H9 (cell line): ENCODE measurements at regions not wholly inside any gene's neighbourhood (a gene's known extent, or its start where the extent isn't known, plus 50 kb on each side); places are given as distances from the start of the nearest gene placed in this dataset.
A peak's percentile ranks its signal among the peaks of the same experiment; 100 is the strongest.
"Not testable (repeated sequence)": the region's sequence is repeated elsewhere in the genome, so short reads cannot be mapped to it uniquely, and the experiment has no call there.

Experiments used
- DNase-seq: peaks from one replicate; pipeline ENCODE4 v3.0.0-alpha.2; 2017
- H2AFZ ChIP-seq: one replicate; pipeline ENCODE4 v1.6.1; 2013; ENCODE audit warnings: mild to moderate bottlenecking, low read length, control low read depth, moderate library complexity
- H2AK5ac ChIP-seq: 2 replicates; pipeline ENCODE4 v1.6.1; 2013; ENCODE audit warnings: low read length, control low read depth, mixed read lengths; ENCODE audit not compliant: insufficient read length
- H2BK120ac ChIP-seq: one replicate; pipeline ENCODE4 v1.6.1; 2013; ENCODE audit warnings: low read depth, mild to moderate bottlenecking, low read length, control low read depth, inconsistent platforms; ENCODE audit not compliant: poor library complexity, severe bottlenecking
- H2BK12ac ChIP-seq: 2 replicates; pipeline ENCODE4 v1.6.1; 2013; ENCODE audit warnings: low read length, control low read depth, mixed read lengths, low read depth; ENCODE audit not compliant: insufficient read length
- H2BK15ac ChIP-seq: 2 replicates; pipeline ENCODE4 v1.6.1; 2013; ENCODE audit warnings: low read depth, low read length, control low read depth
- H2BK20ac ChIP-seq: one replicate; pipeline ENCODE4 v1.6.1; 2013; ENCODE audit warnings: low read depth, mild to moderate bottlenecking, low read length, control low read depth, inconsistent platforms; ENCODE audit not compliant: poor library complexity, severe bottlenecking
- H2BK5ac ChIP-seq: 2 replicates; pipeline ENCODE4 v1.6.1; 2013; ENCODE audit warnings: low read length, control low read depth, mixed read lengths; ENCODE audit not compliant: insufficient read length
- H3K14ac ChIP-seq: 2 replicates; pipeline ENCODE4 v1.6.1; 2013; ENCODE audit warnings: low read length, control low read depth; ENCODE audit not compliant: insufficient read depth
- H3K18ac ChIP-seq: 2 replicates; pipeline ENCODE4 v1.6.1; 2013; ENCODE audit warnings: low read depth, mild to moderate bottlenecking, mixed read lengths, low read length, control low read depth; ENCODE audit not compliant: insufficient read length
- H3K23ac ChIP-seq: 2 replicates; pipeline ENCODE4 v1.6.1; 2013; ENCODE audit warnings: low read length, control low read depth, mixed read lengths, low read depth; ENCODE audit not compliant: insufficient read length
- H3K23me2 ChIP-seq: 2 replicates; pipeline ENCODE4 v1.6.1; 2013; ENCODE audit warnings: low read depth, mild to moderate bottlenecking, mixed read lengths, low read length, control low read depth; ENCODE audit not compliant: insufficient read length, poor library complexity, severe bottlenecking
- H3K27ac ChIP-seq: 2 replicates; pipeline ENCODE4 v1.5.1; 2013; ENCODE audit warnings: low read length, control low read depth, mixed read lengths, low read depth; ENCODE audit not compliant: insufficient read length
- H3K27me3 ChIP-seq: 2 replicates; pipeline ENCODE4 v1.6.1; 2013; ENCODE audit warnings: low read length, control low read depth, inconsistent platforms; ENCODE audit not compliant: insufficient read depth
- H3K4ac ChIP-seq: 2 replicates; pipeline ENCODE4 v1.6.1; 2013; ENCODE audit warnings: low read depth, mild to moderate bottlenecking, control low read depth, inconsistent platforms, low read length, moderate library complexity
- H3K4me1 ChIP-seq: 2 replicates; pipeline ENCODE4 v1.6.1; 2013; ENCODE audit warnings: low read length, control low read depth, inconsistent platforms; ENCODE audit not compliant: insufficient read depth
- H3K4me2 ChIP-seq: 2 replicates; pipeline ENCODE4 v1.6.1; 2013; ENCODE audit warnings: low read length, control low read depth, mixed read lengths; ENCODE audit not compliant: insufficient read length, insufficient read depth
- H3K56ac ChIP-seq: 2 replicates; pipeline ENCODE4 v1.6.1; 2013; ENCODE audit warnings: low read depth, mild to moderate bottlenecking, mixed read lengths, low read length, control low read depth; ENCODE audit not compliant: insufficient read length
- H3K79me1 ChIP-seq: 2 replicates; pipeline ENCODE4 v1.6.1; 2013; ENCODE audit warnings: low read depth, mild to moderate bottlenecking, moderate library complexity, low read length, control low read depth, inconsistent platforms; ENCODE audit not compliant: insufficient read depth, poor library complexity, severe bottlenecking
- H3K79me2 ChIP-seq: 2 replicates; pipeline ENCODE4 v1.6.1; 2013; ENCODE audit warnings: low read length, control low read depth, inconsistent platforms; ENCODE audit not compliant: insufficient read depth
- H3K9ac ChIP-seq: 2 replicates; pipeline ENCODE4 v1.6.1; 2013; ENCODE audit warnings: low read length, control low read depth, mixed read lengths; ENCODE audit not compliant: insufficient read length; ENCODE audit errors: extremely low read depth
- H3K9me3 ChIP-seq: one replicate; pipeline ENCODE4 v1.6.1; 2013; ENCODE audit warnings: low read depth, low read length, inconsistent platforms; ENCODE audit not compliant: control insufficient read depth
- H3T11ph ChIP-seq: one replicate; pipeline ENCODE4 v1.6.1; 2013; ENCODE audit warnings: mild to moderate bottlenecking, low read length, control low read depth, inconsistent platforms
- H4K20me1 ChIP-seq: one replicate; pipeline ENCODE4 v1.6.1; 2013; ENCODE audit not compliant: control insufficient read depth, insufficient read length, insufficient read depth
- H4K5ac ChIP-seq: 2 replicates; pipeline ENCODE4 v1.6.1; 2013; ENCODE audit warnings: low read depth, mild to moderate bottlenecking, mixed read lengths, low read length, control low read depth; ENCODE audit not compliant: insufficient read length
- H4K8ac ChIP-seq: replicated peaks from 2 replicates; pipeline ENCODE4 v1.6.1; 2013; ENCODE audit warnings: low read length, control low read depth, mixed read lengths, low read depth; ENCODE audit not compliant: insufficient read length
- H4K91ac ChIP-seq: 2 replicates; pipeline ENCODE4 v1.6.1; 2013; ENCODE audit warnings: low read depth, mild to moderate bottlenecking, moderate library complexity, mixed read lengths, low read length, control low read depth; ENCODE audit not compliant: insufficient read length
- H3K27ac Mint-ChIP-seq, 3 experiments: 2 replicates in 2 of 3; 3 replicates in 1 of 3; pipeline ENCODE4 v1.8.0; 2020 to 2021; ENCODE audit warnings: mixed read lengths in 3 of 3, mild to moderate bottlenecking in 1 of 3, moderate library complexity in 1 of 3
- H3K27me3 Mint-ChIP-seq: 2 replicates; pipeline ENCODE4 v1.8.0; 2021; ENCODE audit warnings: low read depth, mild to moderate bottlenecking, moderate library complexity, mixed read lengths
- H3K36me3 Mint-ChIP-seq, 3 experiments: 2 replicates in 2 of 3; 3 replicates in 1 of 3; pipeline ENCODE4 v1.8.0; 2020 to 2021; ENCODE audit warnings: low read depth in 3 of 3, mixed read lengths in 3 of 3; ENCODE audit not compliant: insufficient read depth in 1 of 3
- H3K4me1 Mint-ChIP-seq, 2 experiments: 2 replicates each; pipeline ENCODE4 v1.8.0; 2020; ENCODE audit warnings: mixed read lengths in 2 of 2
- H3K4me3 Mint-ChIP-seq, 2 experiments: 2 replicates in 1 of 2; 3 replicates in 1 of 2; pipeline ENCODE4 v1.8.0; 2020 to 2021; ENCODE audit warnings: mild to moderate bottlenecking in 2 of 2, mixed read lengths in 2 of 2, moderate library complexity in 1 of 2
- H3K9me3 Mint-ChIP-seq, 2 experiments: 2 replicates in 1 of 2; 3 replicates in 1 of 2; pipeline ENCODE4 v1.8.0; 2020; ENCODE audit warnings: mild to moderate bottlenecking in 2 of 2, mixed read lengths in 2 of 2, moderate library complexity in 1 of 2
- CTCF ChIP-seq: fragments of 200-600 bp; sonication (generic); conservative IDR thresholded peaks from 3 replicates; pipeline ENCODE4 v1.8.0; 2021; ENCODE audit warnings: antibody characterized with exemption, mild to moderate bottlenecking
- WGBS: extraction: QIAGEN DNeasy Blood & Tissue Kit; methylation state at CpG from one replicate; pipeline ENCODE4 v1.1.7; 2013; ENCODE audit warnings: missing lambda C conversion rate, low lambda C conversion rate, mixed read lengths; ENCODE audit not compliant: insufficient read length; ENCODE audit errors: extremely low coverage; 5-methylcytosine and 5-hydroxymethylcytosine counted together

GRCh38 chr9:90226839-90227338 is 415.7 kb downstream of the DIRAS2 start:
- not testable (repeated sequence) for H3K27ac Mint-ChIP-seq
- DNase-seq: peak; percentile 52

GRCh38 chr9:90233081-90233480 is 409.5 kb downstream of the DIRAS2 start:
- H2BK12ac ChIP-seq, H3K27me3 ChIP-seq, H3K79me1 ChIP-seq, H3K27me3 Mint-ChIP-seq, H2BK5ac ChIP-seq, H2BK20ac ChIP-seq, H4K91ac ChIP-seq, H3K27ac Mint-ChIP-seq, H3K23ac ChIP-seq, H3K4me1 Mint-ChIP-seq, H3K14ac ChIP-seq, H3K4me3 Mint-ChIP-seq, H3K23me2 ChIP-seq, H3K79me2 ChIP-seq, H3K9me3 ChIP-seq, H4K5ac ChIP-seq, H3K4me1 ChIP-seq, H2BK120ac ChIP-seq, DNase-seq, H3K9me3 Mint-ChIP-seq, H3K4ac ChIP-seq, H3K18ac ChIP-seq, H3T11ph ChIP-seq, H4K20me1 ChIP-seq, H3K56ac ChIP-seq, H4K8ac ChIP-seq, H3K4me2 ChIP-seq, H3K36me3 Mint-ChIP-seq, H3K27ac ChIP-seq, H2BK15ac ChIP-seq, H2AFZ ChIP-seq, H2AK5ac ChIP-seq, H3K9ac ChIP-seq: not testable (repeated sequence)
- WGBS: no CpG with 5 or more reads among the region's 4 CpGs

More at GRCh38 chr9:90226839-90227338, 415.7 kb downstream of the DIRAS2 start:
- H3K9me3 Mint-ChIP-seq, H3K9ac ChIP-seq, H3T11ph ChIP-seq, H3K14ac ChIP-seq, H3K27me3 ChIP-seq, H3K79me2 ChIP-seq, H2BK15ac ChIP-seq, H2BK5ac ChIP-seq, H3K9me3 ChIP-seq, H2BK12ac ChIP-seq, H2BK20ac ChIP-seq, H3K27ac ChIP-seq, H2AFZ ChIP-seq, H2AK5ac ChIP-seq, H4K20me1 ChIP-seq, H3K4me1 ChIP-seq, H3K4me1 Mint-ChIP-seq, H4K8ac ChIP-seq, H2BK120ac ChIP-seq, H3K4me2 ChIP-seq, H3K23ac ChIP-seq, H3K36me3 Mint-ChIP-seq, H3K18ac ChIP-seq, H3K79me1 ChIP-seq, H4K91ac ChIP-seq, H3K56ac ChIP-seq, H4K5ac ChIP-seq, H3K27me3 Mint-ChIP-seq, H3K4ac ChIP-seq, H3K23me2 ChIP-seq, H3K4me3 Mint-ChIP-seq: not testable (repeated sequence)
- no CpG with 5 or more reads among the region's 10 CpGs for WGBS
- peak; percentile 85 for TF ChIP-seq CTCF
